ENCODE measurements at regions not wholly inside any gene's neighbourhood (a gene's known extent, or its start where the extent isn't known, plus 50 kb on each side); places are given as distances from the start of the nearest gene placed in this dataset.

DNA sequence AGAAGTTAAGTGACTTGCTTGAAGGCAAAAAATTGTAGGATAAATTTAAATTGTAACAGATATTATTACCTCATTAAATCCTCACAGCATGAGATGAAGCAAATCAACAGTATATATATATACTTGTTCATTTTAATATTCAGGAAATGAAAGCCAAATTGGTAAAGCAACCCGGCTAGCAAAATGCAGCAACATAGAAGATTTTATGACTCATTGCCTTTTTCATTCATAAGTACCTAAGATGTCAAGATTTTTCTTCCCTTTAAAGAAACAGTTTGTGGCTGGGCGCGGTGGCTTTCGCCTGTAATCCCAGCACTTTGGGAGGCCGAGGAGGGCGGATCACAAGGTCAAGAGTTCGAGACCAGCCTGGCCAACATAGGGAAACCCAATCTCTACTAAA, 190.5 kb upstream of the NRIP1 start (continued):
- no peak for TF ChIP-seq ZNF114 (CRISPR knock-in tag; IDR thresholded peaks at IDR 0.05)
- no peak for TF ChIP-seq EZH2phosphoT487 (IDR thresholded peaks at IDR 0.05; ENCODE audit: unreplicated experiment)
- no peak for TF ChIP-seq CTCF (conservative IDR thresholded peaks at IDR 0.05; ENCODE audit: low read depth in 2 of 2)
- TF ChIP-seq STAT1 (IDR thresholded peaks at IDR 0.05; ENCODE audit: unreplicated experiment) = no peak
- TF ChIP-seq, protein P1, sequence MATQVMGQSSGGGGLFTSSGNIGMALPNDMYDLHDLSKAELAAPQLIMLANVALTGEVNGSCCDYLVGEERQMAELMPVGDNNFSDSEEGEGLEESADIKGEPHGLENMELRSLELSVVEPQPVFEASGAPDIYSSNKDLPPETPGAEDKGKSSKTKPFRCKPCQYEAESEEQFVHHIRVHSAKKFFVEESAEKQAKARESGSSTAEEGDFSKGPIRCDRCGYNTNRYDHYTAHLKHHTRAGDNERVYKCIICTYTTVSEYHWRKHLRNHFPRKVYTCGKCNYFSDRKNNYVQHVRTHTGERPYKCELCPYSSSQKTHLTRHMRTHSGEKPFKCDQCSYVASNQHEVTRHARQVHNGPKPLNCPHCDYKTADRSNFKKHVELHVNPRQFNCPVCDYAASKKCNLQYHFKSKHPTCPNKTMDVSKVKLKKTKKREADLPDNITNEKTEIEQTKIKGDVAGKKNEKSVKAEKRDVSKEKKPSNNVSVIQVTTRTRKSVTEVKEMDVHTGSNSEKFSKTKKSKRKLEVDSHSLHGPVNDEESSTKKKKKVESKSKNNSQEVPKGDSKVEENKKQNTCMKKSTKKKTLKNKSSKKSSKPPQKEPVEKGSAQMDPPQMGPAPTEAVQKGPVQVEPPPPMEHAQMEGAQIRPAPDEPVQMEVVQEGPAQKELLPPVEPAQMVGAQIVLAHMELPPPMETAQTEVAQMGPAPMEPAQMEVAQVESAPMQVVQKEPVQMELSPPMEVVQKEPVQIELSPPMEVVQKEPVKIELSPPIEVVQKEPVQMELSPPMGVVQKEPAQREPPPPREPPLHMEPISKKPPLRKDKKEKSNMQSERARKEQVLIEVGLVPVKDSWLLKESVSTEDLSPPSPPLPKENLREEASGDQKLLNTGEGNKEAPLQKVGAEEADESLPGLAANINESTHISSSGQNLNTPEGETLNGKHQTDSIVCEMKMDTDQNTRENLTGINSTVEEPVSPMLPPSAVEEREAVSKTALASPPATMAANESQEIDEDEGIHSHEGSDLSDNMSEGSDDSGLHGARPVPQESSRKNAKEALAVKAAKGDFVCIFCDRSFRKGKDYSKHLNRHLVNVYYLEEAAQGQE (IDR thresholded peaks at IDR 0.05; ENCODE audit: unreplicated experiment) = no peak
- TF ChIP-seq ZNF331 (CRISPR knock-in tag; IDR thresholded peaks at IDR 0.05; ENCODE audit: low read depth) = no peak
- TF ChIP-seq CREB1 (CRISPR knock-in tag; IDR thresholded peaks at IDR 0.05; ENCODE audit: low read depth) = no peak
- no peak for TF ChIP-seq ETS1 (IDR thresholded peaks at IDR 0.05)
- no peak for TF ChIP-seq NANOG (IDR thresholded peaks at IDR 0.05; ENCODE audit: borderline replicate concordance)

DNA sequence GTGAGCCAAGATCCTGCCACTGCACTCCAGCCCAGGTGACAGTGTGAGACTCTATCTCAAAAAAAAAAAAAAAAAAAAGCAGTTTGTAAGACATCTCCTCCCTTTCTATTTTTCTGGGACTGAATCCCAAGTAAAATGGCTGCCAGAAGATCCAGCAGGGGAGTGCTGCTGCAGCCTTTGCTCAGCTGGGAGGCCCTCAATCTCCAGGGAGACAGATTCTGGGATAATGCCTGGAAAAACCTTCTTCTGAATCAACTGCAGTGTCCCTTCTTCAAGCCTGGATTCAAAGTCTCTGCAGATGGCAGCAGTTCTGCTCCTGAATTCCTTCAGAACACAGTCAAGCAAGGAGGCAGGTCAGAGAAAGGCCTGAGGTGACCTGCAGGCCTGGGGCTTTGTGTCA, 191.0 kb upstream of the NRIP1 start:
- H3K4me3 Mint-ChIP-seq = no peak overlapping the region
- TF ChIP-seq EZH2 (IDR thresholded peaks at IDR 0.05; ENCODE audit: low read depth, unreplicated experiment) = no peak
- TF ChIP-seq CTCF (conservative IDR thresholded peaks at IDR 0.05; ENCODE audit: low read depth in 2 of 2) = no peak
- TF ChIP-seq STAT1 (IDR thresholded peaks at IDR 0.05; ENCODE audit: unreplicated experiment) = no peak
- TF ChIP-seq, protein P1 (IDR thresholded peaks at IDR 0.05; ENCODE audit: unreplicated experiment) = no peak
- TF ChIP-seq NANOG (IDR thresholded peaks at IDR 0.05; ENCODE audit: borderline replicate concordance) = no peak
- no peak for TF ChIP-seq ZNF114 (CRISPR knock-in tag; IDR thresholded peaks at IDR 0.05)
- ATAC-seq (no peak), DNase-seq (ENCODE audit: low spot score) (no peak)
- Histone ChIP-seq H3K36me3 (ENCODE audit: insufficient read depth) (no peaks in the 10 kb centered on the region), H3K79me2 (replicated peaks; ENCODE audit: insufficient read depth) (no peaks in the 10 kb centered on the region), H3K9me2 (ENCODE audit: insufficient read depth) (peaks cover 5% of the 10 kb centered on the region; the same call in 1 of the 2 replicates), H2AFZ (no peak overlapping the region), H3K27me3 (ENCODE audit: insufficient read depth) (no peaks in the 10 kb centered on the region), H3K4me2 (no peak overlapping the region), H3K4me1 (ENCODE audit: insufficient read depth) (no peaks in the 10 kb centered on the region), H3K27ac (ENCODE audit: low read depth) (no peak overlapping the region), H3F3A (replicated peaks; ENCODE audit: low read depth) (no peaks in the 10 kb centered on the region), H4K20me1 (replicated peaks; ENCODE audit: insufficient read depth) (no peaks in the 10 kb centered on the region), H3K4me3 (no peak overlapping the region)
- H3K36me3 Mint-ChIP-seq (ENCODE audit: low read depth) = no peaks in the 10 kb centered on the region
- H3K27ac Mint-ChIP-seq = no peak overlapping the region
- no peaks in the 10 kb centered on the region for H3K4me1 Mint-ChIP-seq
- no peaks in the 10 kb centered on the region for H3K9me3 Mint-ChIP-seq
- peaks cover 1% of the 10 kb centered on the region for H3K27me3 Mint-ChIP-seq (ENCODE audit: insufficient read depth, low read depth, poor library complexity)

All from GM23338 (cell line).